Mesothelial cell of epicardium (in vitro differentiated cells): ENCODE measurements at regions not wholly inside any gene's neighbourhood (a gene's known extent, or its start where the extent isn't known, plus 50 kb on each side); places are given as distances from the start of the nearest gene placed in this dataset.
A peak's percentile ranks its signal among the peaks of the same experiment; 100 is the strongest.

Source experiments
- DNase-seq, 2 experiments: peaks; one replicate each; pipeline ENCODE4 v3.0.0; 2021; ENCODE audit warnings: low spot score in 2 of 2; ENCODE audit not compliant: unreplicated experiment in 2 of 2
- H3K27ac Mint-ChIP-seq: 2 replicates; pipeline ENCODE4 v1.8.0; 2021; ENCODE audit warnings: mixed read lengths
- H3K27me3 Mint-ChIP-seq: 2 replicates; pipeline ENCODE4 v1.8.0; 2021; ENCODE audit warnings: low read depth, mixed read lengths
- H3K36me3 Mint-ChIP-seq: 2 replicates; pipeline ENCODE4 v1.8.0; 2021; ENCODE audit warnings: mixed read lengths
- H3K4me1 Mint-ChIP-seq: 2 replicates; pipeline ENCODE4 v1.8.0; 2021; ENCODE audit warnings: mixed read lengths
- H3K4me3 Mint-ChIP-seq: 2 replicates; pipeline ENCODE4 v1.8.0; 2021; ENCODE audit warnings: mild to moderate bottlenecking, moderate library complexity, mixed read lengths
- H3K9me3 Mint-ChIP-seq: 2 replicates; pipeline ENCODE4 v1.8.0; 2021; ENCODE audit warnings: mixed read lengths
- CTCF ChIP-seq: fragments of 200-600 bp; sonication (generic); IDR thresholded peaks from one replicate; pipeline ENCODE4 v1.5.0; 2021; ENCODE audit warnings: antibody characterized with exemption; ENCODE audit not compliant: unreplicated experiment

DNA sequence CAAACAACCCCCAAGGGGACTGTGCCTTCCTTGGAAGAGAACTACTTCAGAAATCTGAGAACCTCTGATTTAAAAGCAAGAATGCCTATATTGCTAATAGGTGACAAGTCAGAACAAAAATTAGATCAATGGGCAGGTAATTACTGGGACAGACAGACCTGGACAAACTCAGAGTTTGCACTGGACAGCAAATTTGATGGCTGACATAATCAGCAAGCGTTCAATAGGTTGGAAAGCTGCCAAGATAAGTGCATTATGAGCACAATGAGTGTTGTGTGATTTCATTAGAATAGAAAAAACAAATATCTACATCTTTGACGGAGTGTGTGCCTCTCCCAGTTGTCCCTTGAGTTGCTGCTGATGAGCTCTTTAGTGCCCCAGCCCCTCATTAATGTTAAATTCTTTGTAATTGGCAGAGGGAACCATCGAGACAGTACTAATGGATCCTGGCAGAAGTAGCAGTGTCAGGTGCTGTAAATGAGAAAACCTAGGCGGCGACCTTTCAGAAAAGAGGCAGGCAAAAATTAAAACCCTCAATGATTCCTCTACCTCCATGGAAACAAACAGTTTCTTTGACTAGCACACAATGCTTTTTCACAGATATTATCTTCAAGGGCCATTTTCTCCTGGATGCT, 116.5 kb upstream of the COL21A1 start:
- Mint-ChIP-seq H3K4me1 (peaks cover 63% of the 10 kb centered on the region), H3K27ac (peak overlapping the region; percentile 62)

GRCh38 chr6:56361812-56362211, 114.4 kb upstream of the COL21A1 start:
- Mint-ChIP-seq H3K4me1 (peaks cover 50% of the 10 kb centered on the region), H3K4me3 (no peak overlapping the region), H3K36me3 (no peaks in the 10 kb centered on the region), H3K27me3 (no peaks in the 10 kb centered on the region), H3K27ac (no peak overlapping the region), H3K9me3 (no peaks in the 10 kb centered on the region)
- no peak for TF ChIP-seq CTCF
- DNase-seq = no peak

More for the DNA sequence above, 116.5 kb upstream of the COL21A1 start:
- no peak for TF ChIP-seq CTCF
- no peak overlapping the region for H3K4me3 Mint-ChIP-seq
- no peaks in the 10 kb centered on the region for H3K27me3 Mint-ChIP-seq
- no peak for DNase-seq
- no peaks in the 10 kb centered on the region for H3K36me3 Mint-ChIP-seq
- H3K9me3 Mint-ChIP-seq = no peaks in the 10 kb centered on the region

- DNase-seq = peak in 1 of 2 experiments; percentile 73
- H3K27me3 Mint-ChIP-seq = no peaks in the 10 kb centered on the region
- peaks cover under 1% of the 10 kb centered on the region for H3K9me3 Mint-ChIP-seq
- H3K36me3 Mint-ChIP-seq = no peaks in the 10 kb centered on the region
- H3K27ac Mint-ChIP-seq = no peak overlapping the region
- no peak overlapping the region for H3K4me3 Mint-ChIP-seq
- peak; percentile 92 for TF ChIP-seq CTCF
- peaks cover 27% of the 10 kb centered on the region for H3K4me1 Mint-ChIP-seq
Measured at GRCh38 chr6:56359201-56359899, 112.0 kb upstream of the COL21A1 start.

GRCh38 chr6:56357616-56358373, 110.4 kb upstream of the COL21A1 start:
- Mint-ChIP-seq H3K4me1 (peaks cover 13% of the 10 kb centered on the region), H3K36me3 (peaks cover 8% of the 10 kb centered on the region), H3K9me3 (peaks cover 15% of the 10 kb centered on the region), H3K27ac (no peak overlapping the region), H3K4me3 (no peak overlapping the region), H3K27me3 (no peaks in the 10 kb centered on the region)
- no peak for TF ChIP-seq CTCF
- DNase-seq = no peak

DNA sequence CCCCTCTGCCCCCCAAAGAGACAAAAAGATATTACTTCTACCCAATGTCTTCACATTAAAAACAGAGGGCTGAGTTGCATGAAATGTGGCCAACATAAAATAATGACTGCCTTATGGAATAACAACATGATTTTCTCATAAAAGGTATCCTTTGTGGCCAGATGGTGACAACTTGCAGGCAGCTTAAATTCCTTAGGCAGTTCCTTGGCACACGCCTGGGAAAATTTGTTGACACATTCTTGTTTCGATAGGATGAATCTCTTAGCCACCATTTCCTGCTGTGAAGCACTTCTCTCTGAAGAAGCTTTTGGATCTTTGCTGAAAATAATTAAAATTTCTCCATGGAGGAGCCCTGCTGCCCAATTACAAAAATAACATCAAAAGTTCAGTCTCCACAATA, 109.0 kb upstream of the COL21A1 start:
- peaks cover 8% of the 10 kb centered on the region for H3K4me1 Mint-ChIP-seq
- H3K9me3 Mint-ChIP-seq = peaks cover 19% of the 10 kb centered on the region
- H3K27me3 Mint-ChIP-seq = no peaks in the 10 kb centered on the region
- H3K27ac Mint-ChIP-seq = no peak overlapping the region
- no peak for TF ChIP-seq CTCF
- no peak for DNase-seq
- no peak overlapping the region for H3K4me3 Mint-ChIP-seq
- H3K36me3 Mint-ChIP-seq = peaks cover 10% of the 10 kb centered on the region
